HG03354 (cell line): ENCODE measurements at regions not wholly inside any gene's neighbourhood (a gene's known extent, or its start where the extent isn't known, plus 50 kb on each side); places are given as distances from the start of the nearest gene placed in this dataset.
A peak's percentile ranks its signal among the peaks of the same experiment; 100 is the strongest.
"Not testable (repeated sequence)": the region's sequence is repeated elsewhere in the genome, so short reads cannot be mapped to it uniquely, and the experiment has no call there.

Experiments used
- ATAC-seq: cut with Tn5 transposase; IDR thresholded peaks from one replicate; pipeline ENCODE4 v1.9.1; 2021; ENCODE audit warnings: mild to moderate bottlenecking; ENCODE audit not compliant: unreplicated experiment, poor library complexity, severe bottlenecking

GRCh38 chrX:124232523-124233201 lies 99.8 kb upstream of the TEX13D start:
- ATAC-seq, result peak; percentile 87

- no peak for ATAC-seq
Measured at GRCh38 chrX:124234348-124234747, 98.1 kb upstream of the TEX13D start.

GRCh38 chrX:124238268-124238667 lies 94.2 kb upstream of the TEX13D start:
- no peak for ATAC-seq

GRCh38 chrX:124239324-124239723 lies 93.1 kb upstream of the TEX13D start:
- ATAC-seq, result peak; percentile 29

GRCh38 chrX:124239911-124240310 lies 92.5 kb upstream of the TEX13D start:
- ATAC-seq, result peak; percentile 94

GRCh38 chrX:124240422-124240821 lies 92.0 kb upstream of the TEX13D start:
- peak; percentile 12 for ATAC-seq

GRCh38 chrX:124242131-124242530 lies 90.3 kb upstream of the TEX13D start:
- ATAC-seq, result no peak

GRCh38 chrX:124249345-124249744 lies 83.1 kb upstream of the TEX13D start:
- no peak for ATAC-seq

GRCh38 chrX:124250835-124251437 lies 81.5 kb upstream of the TEX13D start:
- ATAC-seq, result no peak

- no peak for ATAC-seq
Measured at GRCh38 chrX:124254611-124255010, 77.8 kb upstream of the TEX13D start.

GRCh38 chrX:124256216-124256615 lies 76.2 kb upstream of the TEX13D start:
- ATAC-seq, result no peak

GRCh38 chrX:124256629-124257380 lies 75.7 kb upstream of the TEX13D start:
- ATAC-seq, result no peak

- no peak for ATAC-seq
Measured at GRCh38 chrX:124257924-124258702, 74.3 kb upstream of the TEX13D start.

- no peak for ATAC-seq
Measured at GRCh38 chrX:124260845-124261244, 71.6 kb upstream of the TEX13D start.

GRCh38 chrX:124263743-124264142 lies 68.7 kb upstream of the TEX13D start:
- no peak for ATAC-seq

GRCh38 chrX:124268099-124268498 lies 64.4 kb upstream of the TEX13D start:
- ATAC-seq, result no peak

- ATAC-seq, result no peak
Measured at GRCh38 chrX:124269881-124270280, 62.6 kb upstream of the TEX13D start.

- not testable (repeated sequence) for ATAC-seq
Measured at GRCh38 chrX:124271599-124271998, 60.9 kb upstream of the TEX13D start.

- no peak for ATAC-seq
Measured at GRCh38 chrX:124272370-124272982, 60.0 kb upstream of the TEX13D start.
